Spleen (tissue), 7 donors: ENCODE measurements at regions not wholly inside any gene's neighbourhood (a gene's known extent, or its start where the extent isn't known, plus 50 kb on each side); places are given as distances from the start of the nearest gene placed in this dataset.

ENCODE experiments used
- CTCF ChIP-seq, 11 experiments: fragments of 200-600 bp in 7 of 11; fragments of 450-650 bp in 4 of 11; sonication (generic) in 4 of 11; IDR thresholded peaks in 8 of 11; conservative IDR thresholded peaks in 3 of 11; 1 replicate in 7 of 11; 2 replicates in 4 of 11; pipeline versions ENCODE4 v1.4.0 to v1.8.0; 2016 to 2021; ENCODE audit warnings: antibody characterized with exemption in 11 of 11, inconsistent platforms in 4 of 11, mild to moderate bottlenecking in 1 of 11
- POLR2AphosphoS5 ChIP-seq, 3 donors: sonication (generic); formaldehyde crosslinking; IDR thresholded peaks; one replicate each; pipeline ENCODE4 v1.5.1; 2017; ENCODE audit warnings: antibody characterized with exemption in 3 of 3
- donor health status: DM: no; HTN: no; CAD: no; lungs with moderate emphysema.
- donor health status: DM: no; HTN: no; CAD: no.
- donor health status: DM: no; HTN: no; CAD: no.

- TF ChIP-seq CTCF (IDR thresholded peaks at IDR 0.05 in 8 of 11, conservative IDR thresholded peaks at IDR 0.05 in 3 of 11) (no peak), POLR2AphosphoS5 (IDR thresholded peaks at IDR 0.05) (no peak)
Observed at GRCh38 chr4:142975618-142976017, 129.5 kb upstream of the INPP4B start.
